ENCODE measurements at regions not wholly inside any gene's neighbourhood (a gene's known extent, or its start where the extent isn't known, plus 50 kb on each side); places are given as distances from the start of the nearest gene placed in this dataset.

DNA sequence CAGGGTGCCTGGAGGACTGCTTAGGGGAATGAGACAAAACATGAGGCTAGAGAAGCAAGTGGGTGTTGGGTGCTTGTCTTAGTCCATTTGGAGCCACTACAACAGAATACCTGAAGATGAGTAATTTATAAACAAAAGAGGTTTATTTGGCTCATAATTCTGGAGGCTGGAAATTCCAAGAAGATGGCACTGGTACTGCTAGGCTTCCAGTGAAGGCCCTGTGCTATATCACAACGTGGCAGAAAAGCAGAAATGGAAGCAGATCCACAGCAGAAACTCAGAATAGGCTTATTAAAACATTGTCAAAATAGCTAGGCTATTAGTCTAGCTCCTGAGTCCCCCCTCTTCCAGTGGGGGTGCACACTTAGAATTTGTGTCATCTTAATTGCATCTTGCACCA lies 701.7 kb downstream of the RWDD3 start:
- no peak overlapping the region for H3K9ac ChIP-seq (ENCODE audit: low read length)
- no peak overlapping the region for H3K27ac ChIP-seq (ENCODE audit: low read length)
- H3K4me1 ChIP-seq (ENCODE audit: control insufficient read depth, low read depth, low read length) = no peaks in the 10 kb centered on the region
- H3K9me3 ChIP-seq (ENCODE audit: control insufficient read depth, low read depth, low read length) = no peaks in the 10 kb centered on the region
- no peak overlapping the region for H3K4me3 ChIP-seq (ENCODE audit: low read length)
- no peaks in the 10 kb centered on the region for H3K36me3 ChIP-seq (ENCODE audit: control insufficient read depth, low read depth, low read length)
- H3K27me3 ChIP-seq (ENCODE audit: control insufficient read depth, insufficient read depth, low read length) = no peaks in the 10 kb centered on the region

DNA sequence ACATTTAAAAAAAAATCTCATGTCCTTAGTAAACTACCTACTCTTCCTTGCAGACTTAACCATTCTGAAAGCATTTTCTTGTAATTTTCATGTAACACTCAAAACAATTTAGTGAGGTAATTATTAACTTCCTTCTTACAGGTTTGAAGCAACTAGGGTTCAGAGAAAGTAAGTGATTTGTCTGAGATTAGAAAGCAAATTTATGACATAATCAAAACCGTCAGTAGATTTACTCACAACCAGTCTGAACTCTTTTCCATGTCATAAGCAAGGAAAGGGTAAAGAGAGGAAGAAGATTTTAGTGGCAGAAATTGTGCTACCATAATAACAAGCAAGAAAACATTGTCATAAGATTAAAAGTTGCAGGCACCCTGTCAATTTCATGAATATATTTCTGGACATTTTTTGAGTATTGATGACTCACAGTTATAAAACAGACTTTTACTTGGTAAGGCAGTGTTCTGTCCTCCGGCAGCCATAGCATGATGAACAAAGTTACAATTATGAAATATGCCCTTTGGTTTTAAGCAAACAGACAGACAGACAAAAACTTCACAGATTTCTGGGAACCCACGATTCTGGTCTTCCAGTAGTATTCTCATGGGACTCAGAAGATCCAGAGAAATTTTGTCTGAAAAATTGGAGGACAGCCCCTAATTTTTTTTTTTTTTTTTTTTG lies 707.2 kb downstream of the RWDD3 start:
- H3K4me3 ChIP-seq (ENCODE audit: low read length) = no peak overlapping the region
- no peak overlapping the region for H3K9ac ChIP-seq (ENCODE audit: low read length)
- H3K4me1 ChIP-seq (ENCODE audit: control insufficient read depth, low read depth, low read length) = no peaks in the 10 kb centered on the region
- H3K27ac ChIP-seq (ENCODE audit: low read length) = no peak overlapping the region
- H3K27me3 ChIP-seq (ENCODE audit: control insufficient read depth, insufficient read depth, low read length) = no peaks in the 10 kb centered on the region
- H3K9me3 ChIP-seq (ENCODE audit: control insufficient read depth, low read depth, low read length) = no peaks in the 10 kb centered on the region
- no peaks in the 10 kb centered on the region for H3K36me3 ChIP-seq (ENCODE audit: control insufficient read depth, low read depth, low read length)

DNA sequence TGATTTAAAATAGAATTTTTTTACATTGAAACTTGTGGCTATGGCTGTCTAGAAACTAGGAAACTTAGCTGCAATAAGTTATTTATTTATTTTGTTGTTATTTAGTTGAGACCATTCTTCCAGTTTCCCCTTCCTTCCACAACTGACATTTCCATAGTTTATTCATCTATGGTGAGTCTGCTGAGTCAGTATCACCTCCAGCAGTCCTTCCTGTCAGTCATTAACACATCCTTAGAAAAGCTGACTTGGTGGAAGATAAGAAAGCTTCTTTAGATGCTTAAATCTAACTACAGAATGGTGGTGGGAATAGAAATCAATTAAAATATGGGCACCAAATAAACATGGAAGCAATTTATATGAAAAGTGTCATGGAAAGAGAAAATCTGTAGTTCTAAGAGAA lies 714.0 kb downstream of the RWDD3 start:
- Histone ChIP-seq H3K4me3 (ENCODE audit: low read length) (no peak overlapping the region), H3K9me3 (ENCODE audit: control insufficient read depth, low read depth, low read length) (no peaks in the 10 kb centered on the region), H3K36me3 (ENCODE audit: control insufficient read depth, low read depth, low read length) (no peaks in the 10 kb centered on the region), H3K9ac (ENCODE audit: low read length) (no peak overlapping the region), H3K27me3 (ENCODE audit: control insufficient read depth, insufficient read depth, low read length) (no peaks in the 10 kb centered on the region), H3K27ac (ENCODE audit: low read length) (no peak overlapping the region), H3K4me1 (ENCODE audit: control insufficient read depth, low read depth, low read length) (peaks cover 3% of the 10 kb centered on the region)

DNA sequence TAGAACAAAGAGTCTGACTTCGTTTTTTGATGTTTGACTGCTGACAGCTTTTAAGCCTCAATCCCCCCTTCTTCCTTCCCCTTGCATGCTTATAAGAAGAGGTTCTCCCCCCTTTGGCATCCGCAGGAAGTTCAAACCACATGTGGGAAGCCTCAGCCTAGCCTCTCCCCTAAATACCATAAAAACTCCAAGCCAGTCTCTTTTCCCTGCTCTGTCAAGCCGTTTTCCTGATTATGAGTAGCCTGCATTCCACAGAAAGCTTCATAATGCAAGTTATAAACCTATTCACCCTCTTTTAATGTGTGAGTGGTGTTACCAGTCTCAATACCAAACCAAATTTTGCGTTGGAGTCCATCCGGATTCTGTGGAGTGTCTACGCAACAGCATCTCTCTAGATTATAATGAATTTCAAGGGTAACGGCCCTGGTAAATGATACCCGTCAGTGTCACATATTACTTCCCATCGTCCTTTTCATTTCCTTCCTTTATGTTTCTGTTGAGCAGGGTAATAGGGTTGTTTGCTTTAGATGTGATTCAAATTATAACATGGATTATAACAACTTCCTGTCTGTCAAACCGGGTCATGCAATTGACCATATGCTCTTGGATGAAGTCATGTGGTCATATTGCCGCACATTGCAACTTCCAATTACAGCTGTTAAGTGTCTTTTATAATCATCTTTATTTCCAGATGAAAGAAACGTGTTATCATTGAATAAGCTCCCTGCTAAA lies 717.5 kb downstream of the RWDD3 start:
- no peaks in the 10 kb centered on the region for H3K9me3 ChIP-seq (ENCODE audit: control insufficient read depth, low read depth, low read length)
- no peaks in the 10 kb centered on the region for H3K36me3 ChIP-seq (ENCODE audit: control insufficient read depth, low read depth, low read length)
- H3K4me3 ChIP-seq (ENCODE audit: low read length) = no peak overlapping the region
- H3K4me1 ChIP-seq (ENCODE audit: control insufficient read depth, low read depth, low read length) = peaks cover 16% of the 10 kb centered on the region
- H3K27ac ChIP-seq (ENCODE audit: low read length) = no peak overlapping the region
- H3K9ac ChIP-seq (ENCODE audit: low read length) = no peak overlapping the region
- H3K27me3 ChIP-seq (ENCODE audit: control insufficient read depth, insufficient read depth, low read length) = no peaks in the 10 kb centered on the region

DNA sequence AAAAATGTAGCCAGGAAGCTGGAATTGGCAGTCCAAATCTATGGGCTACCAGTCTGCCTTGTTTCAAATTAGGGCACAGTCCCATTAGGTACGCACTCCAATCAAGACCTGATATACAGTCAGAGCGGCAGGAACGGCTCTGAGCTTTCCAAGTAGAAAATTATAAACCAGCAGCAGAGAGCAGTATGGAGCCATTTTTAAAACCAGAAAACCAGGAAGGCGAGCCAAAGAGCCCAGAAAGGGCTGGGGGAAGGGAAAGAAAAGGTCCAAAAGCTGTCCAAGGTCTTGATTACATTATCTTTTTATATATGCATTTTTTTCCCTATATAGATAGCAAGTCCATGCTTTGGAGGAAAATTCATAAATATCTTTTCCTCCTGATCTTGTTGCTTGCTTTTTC lies 719.0 kb downstream of the RWDD3 start:
- Histone ChIP-seq H3K36me3 (ENCODE audit: control insufficient read depth, low read depth, low read length) (no peaks in the 10 kb centered on the region), H3K9ac (ENCODE audit: low read length) (no peak overlapping the region)

DNA sequence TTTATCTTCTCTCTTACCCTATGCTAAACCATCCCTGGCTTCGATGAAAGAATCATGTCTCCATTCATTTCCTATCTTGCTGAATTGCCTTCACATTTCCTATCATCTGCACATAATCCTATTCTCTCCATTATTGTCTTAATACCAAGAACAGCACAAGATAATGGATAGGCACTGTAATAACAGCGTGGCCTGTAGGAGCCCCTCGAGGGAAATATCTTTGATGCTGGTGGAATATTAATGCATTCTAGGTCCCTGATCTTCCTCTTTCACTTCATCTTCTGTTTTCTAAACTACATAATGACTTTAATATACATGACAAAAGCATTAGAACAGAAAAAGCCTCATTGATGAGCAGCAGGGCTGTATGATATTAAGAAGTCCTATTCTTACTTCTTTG lies 720.6 kb downstream of the RWDD3 start:
- Histone ChIP-seq H3K9ac (ENCODE audit: low read length) (no peak overlapping the region), H3K9me3 (ENCODE audit: control insufficient read depth, low read depth, low read length) (no peaks in the 10 kb centered on the region), H3K27me3 (ENCODE audit: control insufficient read depth, insufficient read depth, low read length) (no peaks in the 10 kb centered on the region), H3K4me1 (ENCODE audit: control insufficient read depth, low read depth, low read length) (peaks cover 16% of the 10 kb centered on the region), H3K36me3 (ENCODE audit: control insufficient read depth, low read depth, low read length) (no peaks in the 10 kb centered on the region), H3K4me3 (ENCODE audit: low read length) (no peak overlapping the region), H3K27ac (ENCODE audit: low read length) (no peak overlapping the region)

More for the DNA sequence above, 719.0 kb downstream of the RWDD3 start:
- Histone ChIP-seq H3K27ac (ENCODE audit: low read length) (no peak overlapping the region), H3K27me3 (ENCODE audit: control insufficient read depth, insufficient read depth, low read length) (no peaks in the 10 kb centered on the region), H3K9me3 (ENCODE audit: control insufficient read depth, low read depth, low read length) (no peaks in the 10 kb centered on the region), H3K4me3 (ENCODE audit: low read length) (no peak overlapping the region), H3K4me1 (ENCODE audit: control insufficient read depth, low read depth, low read length) (peaks cover 16% of the 10 kb centered on the region)

DNA sequence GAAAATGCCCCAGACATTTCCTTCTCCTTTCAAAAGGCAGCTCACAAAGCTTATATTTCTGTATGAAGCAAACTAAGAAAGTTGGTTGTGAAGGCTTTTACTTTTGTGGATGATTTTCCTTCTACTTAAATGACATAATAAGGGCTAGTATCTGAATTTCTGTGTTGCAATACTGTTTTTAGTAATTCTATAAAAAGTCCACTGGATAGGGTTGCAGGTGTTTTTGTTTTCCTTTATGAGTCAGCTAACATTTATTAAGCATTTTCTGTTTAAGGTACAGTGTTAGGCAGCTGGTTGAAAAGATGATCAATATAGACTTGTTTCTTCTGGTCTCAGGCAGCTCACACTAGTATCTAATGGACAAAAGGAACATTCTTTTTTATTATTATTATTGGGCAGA lies 722.2 kb downstream of the RWDD3 start:
- H3K9ac ChIP-seq (ENCODE audit: low read length) = no peak overlapping the region
- no peak overlapping the region for H3K4me3 ChIP-seq (ENCODE audit: low read length)
- H3K36me3 ChIP-seq (ENCODE audit: control insufficient read depth, low read depth, low read length) = no peaks in the 10 kb centered on the region
- H3K27me3 ChIP-seq (ENCODE audit: control insufficient read depth, insufficient read depth, low read length) = no peaks in the 10 kb centered on the region
- H3K9me3 ChIP-seq (ENCODE audit: control insufficient read depth, low read depth, low read length) = peaks cover 4% of the 10 kb centered on the region
- no peak overlapping the region for H3K27ac ChIP-seq (ENCODE audit: low read length)
- peaks cover 16% of the 10 kb centered on the region for H3K4me1 ChIP-seq (ENCODE audit: control insufficient read depth, low read depth, low read length)

DNA sequence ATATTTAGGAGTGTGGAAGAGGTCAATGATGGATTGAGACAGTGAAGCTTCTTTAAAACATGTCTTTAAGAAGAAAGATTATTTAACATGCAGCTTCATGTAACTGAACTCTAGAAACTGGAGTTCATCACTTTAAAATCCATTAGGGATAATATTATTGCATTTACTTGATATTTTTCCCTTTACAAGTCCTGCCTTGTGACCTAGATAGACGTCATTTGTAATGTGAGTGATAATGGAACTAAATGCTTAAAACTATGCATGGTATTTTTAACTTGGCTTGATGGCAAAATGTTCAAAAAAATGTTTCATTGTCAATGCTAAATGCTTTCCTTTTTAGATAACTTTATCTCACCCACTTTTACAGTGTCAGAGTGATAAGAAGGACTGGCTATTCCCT lies 723.7 kb downstream of the RWDD3 start:
- H3K9me3 ChIP-seq (ENCODE audit: control insufficient read depth, low read depth, low read length) = peaks cover 4% of the 10 kb centered on the region
- H3K27me3 ChIP-seq (ENCODE audit: control insufficient read depth, insufficient read depth, low read length) = no peaks in the 10 kb centered on the region
- peaks cover 15% of the 10 kb centered on the region for H3K4me1 ChIP-seq (ENCODE audit: control insufficient read depth, low read depth, low read length)
- H3K27ac ChIP-seq (ENCODE audit: low read length) = no peak overlapping the region
- no peak overlapping the region for H3K9ac ChIP-seq (ENCODE audit: low read length)
- no peak overlapping the region for H3K4me3 ChIP-seq (ENCODE audit: low read length)
- H3K36me3 ChIP-seq (ENCODE audit: control insufficient read depth, low read depth, low read length) = no peaks in the 10 kb centered on the region

DNA sequence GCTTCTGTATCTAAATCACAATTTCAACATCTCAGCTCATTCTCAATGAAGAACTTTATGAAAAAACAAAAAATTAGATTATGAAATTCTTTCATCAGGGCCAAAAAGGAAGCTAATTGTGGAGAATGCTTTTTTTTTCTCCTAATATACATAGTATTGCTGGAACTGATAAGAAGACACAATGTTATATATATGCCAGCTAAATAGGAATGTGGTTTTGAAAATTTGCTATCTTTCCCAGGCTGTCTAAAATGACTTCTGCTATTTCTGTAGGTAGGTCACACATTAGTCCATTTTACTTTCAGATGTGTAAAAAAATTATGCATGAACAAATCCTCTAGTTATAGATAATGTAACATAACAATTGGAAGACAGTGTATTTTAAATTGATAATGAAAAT lies 732.9 kb downstream of the RWDD3 start:
- Histone ChIP-seq H3K9ac (ENCODE audit: low read length) (no peak overlapping the region), H3K36me3 (ENCODE audit: control insufficient read depth, low read depth, low read length) (no peaks in the 10 kb centered on the region), H3K27me3 (ENCODE audit: control insufficient read depth, insufficient read depth, low read length) (no peaks in the 10 kb centered on the region), H3K9me3 (ENCODE audit: control insufficient read depth, low read depth, low read length) (no peaks in the 10 kb centered on the region), H3K4me1 (ENCODE audit: control insufficient read depth, low read depth, low read length) (no peaks in the 10 kb centered on the region), H3K4me3 (ENCODE audit: low read length) (no peak overlapping the region), H3K27ac (ENCODE audit: low read length) (no peak overlapping the region)

DNA sequence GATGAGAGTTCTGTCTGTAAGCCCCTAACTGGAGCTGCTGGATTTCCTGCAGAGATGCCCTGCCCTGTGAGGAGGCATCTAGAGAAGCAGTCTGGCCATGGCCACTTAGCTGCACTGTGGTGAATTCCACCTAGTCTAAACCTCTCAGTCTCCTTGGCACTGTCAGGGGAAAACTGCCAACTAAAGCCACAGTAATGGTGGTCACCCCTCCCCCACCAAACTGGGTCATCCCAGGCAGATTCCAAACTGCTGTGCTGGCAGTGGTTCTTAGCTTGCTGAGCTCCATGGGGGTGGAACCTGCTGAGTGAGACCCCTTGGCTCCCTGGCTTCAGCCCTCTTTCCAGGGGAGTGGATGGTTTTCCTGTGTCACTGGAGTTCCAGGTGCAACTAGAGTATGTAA lies 740.6 kb downstream of the RWDD3 start:
- Histone ChIP-seq H3K27me3 (ENCODE audit: control insufficient read depth, insufficient read depth, low read length) (no peaks in the 10 kb centered on the region), H3K36me3 (ENCODE audit: control insufficient read depth, low read depth, low read length) (no peaks in the 10 kb centered on the region), H3K9ac (ENCODE audit: low read length) (no peak overlapping the region), H3K4me1 (ENCODE audit: control insufficient read depth, low read depth, low read length) (no peaks in the 10 kb centered on the region), H3K4me3 (ENCODE audit: low read length) (no peak overlapping the region), H3K9me3 (ENCODE audit: control insufficient read depth, low read depth, low read length) (no peaks in the 10 kb centered on the region), H3K27ac (ENCODE audit: low read length) (no peak overlapping the region)

DNA sequence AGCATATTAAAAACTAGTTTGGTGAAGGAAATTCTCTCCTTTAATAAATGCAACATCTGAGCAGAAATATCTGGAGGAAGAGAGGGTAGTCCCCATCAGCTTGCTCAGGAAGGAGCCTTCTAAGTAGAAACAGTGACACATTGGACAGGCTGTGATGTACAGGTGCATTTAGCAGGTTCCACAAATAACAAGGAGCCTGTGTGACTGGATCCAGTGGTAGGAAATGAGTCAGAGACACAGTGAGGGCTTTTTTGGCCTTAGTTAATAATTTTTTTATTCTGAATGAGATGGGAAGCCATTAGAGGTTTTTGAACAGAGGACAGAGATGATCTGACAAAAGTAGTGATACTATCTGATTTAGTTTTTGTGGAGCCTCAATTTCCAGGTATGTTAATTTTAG lies 738.9 kb upstream of the PTBP2 start:
- no peak overlapping the region for H3K9ac ChIP-seq (ENCODE audit: low read length)

DNA sequence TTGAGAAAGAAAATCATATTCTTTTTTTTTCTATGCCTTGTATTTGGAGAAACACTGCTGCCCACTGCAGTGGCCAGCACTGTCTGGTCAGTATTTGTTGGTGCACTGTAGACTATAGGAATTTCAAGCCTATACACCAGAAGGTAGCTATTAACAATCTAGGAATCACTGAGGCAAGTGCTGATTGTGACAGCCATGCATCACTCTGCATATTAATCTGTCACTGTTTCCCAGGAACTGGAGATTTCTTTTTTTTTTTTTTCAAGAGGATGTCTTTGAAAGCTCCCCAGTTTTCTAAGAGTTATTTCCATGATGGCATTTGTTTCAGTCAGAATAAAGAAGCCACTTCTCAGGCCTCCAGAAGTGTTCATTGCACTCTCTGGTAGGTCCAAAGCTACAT lies 737.8 kb upstream of the PTBP2 start:
- no peak overlapping the region for H3K9ac ChIP-seq (ENCODE audit: low read length)
- H3K27ac ChIP-seq (ENCODE audit: low read length) = no peak overlapping the region

More for the DNA sequence above, 738.9 kb upstream of the PTBP2 start:
- Histone ChIP-seq H3K27me3 (ENCODE audit: control insufficient read depth, insufficient read depth, low read length) (no peaks in the 10 kb centered on the region), H3K4me1 (ENCODE audit: control insufficient read depth, low read depth, low read length) (no peaks in the 10 kb centered on the region), H3K27ac (ENCODE audit: low read length) (no peak overlapping the region), H3K36me3 (ENCODE audit: control insufficient read depth, low read depth, low read length) (no peaks in the 10 kb centered on the region), H3K4me3 (ENCODE audit: low read length) (no peak overlapping the region), H3K9me3 (ENCODE audit: control insufficient read depth, low read depth, low read length) (no peaks in the 10 kb centered on the region)

More for the DNA sequence above, 737.8 kb upstream of the PTBP2 start:
- H3K9me3 ChIP-seq (ENCODE audit: control insufficient read depth, low read depth, low read length) = no peaks in the 10 kb centered on the region
- H3K4me1 ChIP-seq (ENCODE audit: control insufficient read depth, low read depth, low read length) = no peaks in the 10 kb centered on the region
- no peaks in the 10 kb centered on the region for H3K36me3 ChIP-seq (ENCODE audit: control insufficient read depth, low read depth, low read length)
- H3K4me3 ChIP-seq (ENCODE audit: low read length) = no peak overlapping the region
- no peaks in the 10 kb centered on the region for H3K27me3 ChIP-seq (ENCODE audit: control insufficient read depth, insufficient read depth, low read length)

All from iPS-18a (cell line).